ENCODE measurements at regions not wholly inside any gene's neighbourhood (a gene's known extent, or its start where the extent isn't known, plus 50 kb on each side); places are given as distances from the start of the nearest gene placed in this dataset.
A peak's percentile ranks its signal among the peaks of the same experiment; 100 is the strongest.

DNA sequence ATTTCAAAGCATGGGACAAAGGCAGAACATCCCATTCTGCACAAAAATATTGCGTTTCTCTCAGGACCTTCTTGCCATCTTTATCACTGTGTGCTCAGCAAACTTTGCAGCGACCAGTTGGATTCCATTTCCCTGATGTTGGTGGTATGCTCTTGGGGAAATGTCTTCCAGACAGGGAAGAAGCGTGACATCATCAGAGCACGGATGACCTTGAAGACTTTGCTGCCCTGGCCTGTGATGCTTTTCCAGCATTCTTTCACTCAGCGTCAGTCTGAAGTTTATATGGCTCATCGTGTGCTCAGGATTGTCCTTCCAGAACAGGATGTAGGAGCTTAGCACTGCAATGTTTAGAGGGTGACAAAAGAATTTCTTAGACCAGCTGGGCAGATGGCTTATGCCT lies 131.4 kb upstream of the F3 start:
- Histone ChIP-seq H3K27me3 (ENCODE audit: control insufficient read depth, insufficient read depth, low read length, poor library complexity, severe bottlenecking) (no peaks in the 10 kb centered on the region), H3K9ac (ENCODE audit: extremely low read depth, low read length, poor library complexity, severe bottlenecking) (no peak overlapping the region), H3K27ac (ENCODE audit: low read depth, low read length) (no peak overlapping the region), H3K4me3 (ENCODE audit: low read length) (no peak overlapping the region), H3K36me3 (ENCODE audit: control insufficient read depth, insufficient read depth, low read length) (no peaks in the 10 kb centered on the region), H3K4me1 (ENCODE audit: control insufficient read depth, insufficient read depth, low read length) (peaks cover 23% of the 10 kb centered on the region), H3K9me3 (ENCODE audit: control insufficient read depth, low read length) (no peaks in the 10 kb centered on the region)
- Mint-ChIP-seq H3K4me3 (no peak overlapping the region), H3K4me1 (peaks cover 51% of the 10 kb centered on the region), H3K9me3 (peaks cover 2% of the 10 kb centered on the region), H3K27me3 (ENCODE audit: insufficient read depth) (no peaks in the 10 kb centered on the region), H3K36me3 (ENCODE audit: low read depth) (peaks cover 2% of the 10 kb centered on the region), H3K27ac (no peak overlapping the region)
- TF ChIP-seq CTCF (conservative IDR thresholded peaks at IDR 0.05), result no peak
- peak; percentile 22 for DNase-seq
- 94% methylated on average over 4 to 6 of the region's 6 CpGs for WGBS, 2 experiments (ENCODE audit: insufficient coverage in 1 of 2, insufficient read length in 1 of 2)

- H3K27ac ChIP-seq (ENCODE audit: low read depth, low read length), result no peak overlapping the region
- no peaks in the 10 kb centered on the region for H3K27me3 ChIP-seq (ENCODE audit: control insufficient read depth, insufficient read depth, low read length, poor library complexity, severe bottlenecking)
- H3K4me1 ChIP-seq (ENCODE audit: control insufficient read depth, insufficient read depth, low read length), result peaks cover 23% of the 10 kb centered on the region
- DNase-seq, result no peak
- no peaks in the 10 kb centered on the region for H3K9me3 ChIP-seq (ENCODE audit: control insufficient read depth, low read length)
- no peak overlapping the region for H3K9ac ChIP-seq (ENCODE audit: extremely low read depth, low read length, poor library complexity, severe bottlenecking)
- Mint-ChIP-seq H3K4me3 (no peak overlapping the region), H3K27ac (no peak overlapping the region), H3K4me1 (peaks cover 53% of the 10 kb centered on the region), H3K27me3 (ENCODE audit: insufficient read depth) (no peaks in the 10 kb centered on the region), H3K36me3 (ENCODE audit: low read depth) (peaks cover 2% of the 10 kb centered on the region), H3K9me3 (no peaks in the 10 kb centered on the region)
- H3K36me3 ChIP-seq (ENCODE audit: control insufficient read depth, insufficient read depth, low read length), result no peaks in the 10 kb centered on the region
- no peak for TF ChIP-seq CTCF (conservative IDR thresholded peaks at IDR 0.05)
- H3K4me3 ChIP-seq (ENCODE audit: low read length), result no peak overlapping the region
- 93 to 96% methylated on average over 2 of the region's 2 CpGs for WGBS, 2 experiments (ENCODE audit: insufficient coverage in 1 of 2, insufficient read length in 1 of 2)
Observed at GRCh38 chr1:94672001-94672400, 130.4 kb upstream of the F3 start.

DNA sequence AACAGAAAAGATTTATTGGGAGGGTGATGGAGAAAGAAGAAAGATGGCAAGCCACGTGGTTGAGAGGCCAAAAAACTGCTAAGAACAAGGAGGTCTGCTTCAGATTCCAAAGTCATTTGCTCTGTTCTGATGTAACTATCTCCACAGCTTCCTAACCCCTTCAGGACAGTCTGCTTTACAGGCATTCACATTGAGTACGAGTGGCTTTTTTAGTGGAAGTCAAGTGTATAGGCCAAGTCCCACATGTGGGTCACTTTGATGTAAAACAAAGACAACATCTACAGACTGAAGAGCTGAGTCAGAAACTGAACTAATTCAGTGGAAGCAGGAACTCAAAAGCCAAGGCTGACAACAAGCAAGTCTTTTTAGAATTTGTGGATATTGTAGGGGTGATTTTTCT lies 128.7 kb upstream of the F3 start:
- no peaks in the 10 kb centered on the region for H3K36me3 ChIP-seq (ENCODE audit: control insufficient read depth, insufficient read depth, low read length)
- no peaks in the 10 kb centered on the region for H3K27me3 Mint-ChIP-seq (ENCODE audit: insufficient read depth)
- H3K4me1 ChIP-seq (ENCODE audit: control insufficient read depth, insufficient read depth, low read length), result peaks cover 17% of the 10 kb centered on the region
- no peak overlapping the region for H3K27ac ChIP-seq (ENCODE audit: low read depth, low read length)
- H3K36me3 Mint-ChIP-seq (ENCODE audit: low read depth), result peaks cover 2% of the 10 kb centered on the region
- no peak overlapping the region for H3K9ac ChIP-seq (ENCODE audit: extremely low read depth, low read length, poor library complexity, severe bottlenecking)
- peaks cover 3% of the 10 kb centered on the region for H3K9me3 Mint-ChIP-seq
- H3K27me3 ChIP-seq (ENCODE audit: control insufficient read depth, insufficient read depth, low read length, poor library complexity, severe bottlenecking), result no peaks in the 10 kb centered on the region
- H3K9me3 ChIP-seq (ENCODE audit: control insufficient read depth, low read length), result peaks cover 9% of the 10 kb centered on the region
- no peak overlapping the region for H3K4me3 Mint-ChIP-seq
- DNase-seq, result peak; percentile 6
- no peak overlapping the region for H3K27ac Mint-ChIP-seq
- H3K4me1 Mint-ChIP-seq, result peaks cover 49% of the 10 kb centered on the region
- WGBS, 2 experiments (ENCODE audit: insufficient coverage in 1 of 2, insufficient read length in 1 of 2), result 88 to 98% methylated on average over 1 to 2 of the region's 2 CpGs
- no peak for TF ChIP-seq CTCF (conservative IDR thresholded peaks at IDR 0.05)
- no peak overlapping the region for H3K4me3 ChIP-seq (ENCODE audit: low read length)

Measured in endodermal cell (in vitro differentiated cells).